ENCODE measurements at regions not wholly inside any gene's neighbourhood (a gene's known extent, or its start where the extent isn't known, plus 50 kb on each side); places are given as distances from the start of the nearest gene placed in this dataset.

DNA sequence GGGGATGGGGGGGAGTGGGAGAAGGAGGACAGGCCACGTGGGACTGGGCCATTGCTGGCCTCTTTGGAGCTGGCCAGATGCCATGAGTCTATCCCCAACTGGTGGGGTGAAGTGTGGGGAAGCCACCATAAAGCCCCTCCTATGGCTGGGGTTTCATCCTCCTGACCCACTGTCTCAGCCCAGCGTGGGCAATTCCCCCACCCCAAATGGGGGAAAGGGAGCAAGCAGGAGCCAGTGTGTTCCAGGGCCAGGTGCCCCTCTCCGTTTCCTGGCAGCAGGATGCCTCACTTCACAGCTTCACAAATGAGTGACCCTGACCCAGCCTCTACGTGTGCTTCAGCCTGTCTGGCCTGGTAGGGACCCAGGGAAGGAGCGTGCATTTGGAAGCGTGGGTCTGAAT, 474.7 kb upstream of the HS6ST1 start:
- DNase-seq (ENCODE audit: low read depth), result no peak
- TF ChIP-seq, protein P1, sequence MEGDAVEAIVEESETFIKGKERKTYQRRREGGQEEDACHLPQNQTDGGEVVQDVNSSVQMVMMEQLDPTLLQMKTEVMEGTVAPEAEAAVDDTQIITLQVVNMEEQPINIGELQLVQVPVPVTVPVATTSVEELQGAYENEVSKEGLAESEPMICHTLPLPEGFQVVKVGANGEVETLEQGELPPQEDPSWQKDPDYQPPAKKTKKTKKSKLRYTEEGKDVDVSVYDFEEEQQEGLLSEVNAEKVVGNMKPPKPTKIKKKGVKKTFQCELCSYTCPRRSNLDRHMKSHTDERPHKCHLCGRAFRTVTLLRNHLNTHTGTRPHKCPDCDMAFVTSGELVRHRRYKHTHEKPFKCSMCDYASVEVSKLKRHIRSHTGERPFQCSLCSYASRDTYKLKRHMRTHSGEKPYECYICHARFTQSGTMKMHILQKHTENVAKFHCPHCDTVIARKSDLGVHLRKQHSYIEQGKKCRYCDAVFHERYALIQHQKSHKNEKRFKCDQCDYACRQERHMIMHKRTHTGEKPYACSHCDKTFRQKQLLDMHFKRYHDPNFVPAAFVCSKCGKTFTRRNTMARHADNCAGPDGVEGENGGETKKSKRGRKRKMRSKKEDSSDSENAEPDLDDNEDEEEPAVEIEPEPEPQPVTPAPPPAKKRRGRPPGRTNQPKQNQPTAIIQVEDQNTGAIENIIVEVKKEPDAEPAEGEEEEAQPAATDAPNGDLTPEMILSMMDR (IDR thresholded peaks at IDR 0.05; ENCODE audit: control insufficient read depth, extremely low read depth, insufficient read depth), result no peak
- no peak overlapping the region for H3K4me3 ChIP-seq (ENCODE audit: low read depth, low read length)

DNA sequence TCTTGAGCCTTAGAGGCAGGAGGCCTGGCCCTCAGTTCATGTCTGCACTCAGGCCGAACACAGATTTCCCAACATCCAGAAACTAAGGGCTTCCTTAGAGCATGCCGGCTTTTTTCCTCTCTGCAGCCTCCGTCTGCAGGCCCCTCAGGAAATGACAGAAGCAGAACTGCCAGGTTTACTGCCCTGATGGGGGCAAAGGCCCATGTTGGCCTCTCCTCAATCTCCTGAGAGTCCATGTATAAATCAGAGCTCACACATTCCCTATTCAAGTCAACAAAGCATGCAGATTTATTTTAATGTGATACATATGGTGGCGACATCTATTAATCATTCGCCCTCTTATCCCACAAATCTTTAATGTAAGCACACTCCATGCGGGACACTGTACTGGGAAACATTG, 475.6 kb upstream of the HS6ST1 start:
- DNase-seq (ENCODE audit: low read depth), result no peak
- TF ChIP-seq, protein P1 (IDR thresholded peaks at IDR 0.05; ENCODE audit: control insufficient read depth, extremely low read depth, insufficient read depth), result no peak
- no peak overlapping the region for H3K4me3 ChIP-seq (ENCODE audit: low read depth, low read length)

DNA sequence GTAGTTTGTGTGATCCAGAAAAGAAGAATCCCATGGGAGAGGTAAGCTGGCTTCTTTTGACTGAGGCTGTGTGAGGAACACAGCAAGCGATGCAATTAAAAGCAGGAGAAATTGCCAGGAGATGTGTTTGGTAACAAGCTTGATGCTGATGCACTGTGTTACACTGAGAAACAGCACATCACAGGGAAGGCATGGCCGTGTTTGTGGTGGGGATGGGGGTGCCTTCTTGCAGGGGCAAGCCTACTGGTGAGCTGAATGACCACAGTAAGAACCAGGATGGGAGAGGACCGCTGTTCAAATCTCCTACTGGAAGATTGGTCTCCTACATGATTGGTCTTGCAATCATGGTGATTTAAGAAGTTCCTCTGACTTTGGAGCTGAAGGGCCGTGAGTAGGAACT, 477.7 kb upstream of the HS6ST1 start:
- TF ChIP-seq, protein P1 (IDR thresholded peaks at IDR 0.05; ENCODE audit: control insufficient read depth, extremely low read depth, insufficient read depth), result no peak
- no peak for DNase-seq (ENCODE audit: low read depth)

DNA sequence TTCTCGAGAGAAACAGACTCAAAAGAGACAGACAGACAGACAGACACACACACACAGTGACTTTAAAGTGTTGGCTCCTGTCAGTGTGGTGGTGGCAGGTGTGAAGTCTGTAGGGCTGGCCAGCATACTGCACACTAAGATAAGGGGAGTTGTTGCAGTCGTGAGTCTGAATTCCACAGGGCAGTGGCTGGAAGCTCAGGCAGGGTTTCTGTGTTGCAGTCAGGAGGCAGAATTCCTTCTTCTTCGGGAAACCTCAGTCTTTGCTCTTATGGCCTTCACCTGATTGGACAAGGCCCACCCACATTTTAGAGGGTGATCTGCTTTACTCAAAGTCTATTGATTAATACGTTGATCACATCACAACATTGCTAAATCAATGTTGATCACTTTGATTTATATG, 478.4 kb upstream of the HS6ST1 start:
- no peak overlapping the region for H3K4me3 ChIP-seq (ENCODE audit: low read depth, low read length)
- no peak for DNase-seq (ENCODE audit: low read depth)
- TF ChIP-seq, protein P1 (IDR thresholded peaks at IDR 0.05; ENCODE audit: control insufficient read depth, extremely low read depth, insufficient read depth), result no peak

More for the DNA sequence above, 477.7 kb upstream of the HS6ST1 start:
- H3K4me3 ChIP-seq (ENCODE audit: low read depth, low read length), result no peak overlapping the region

DNA sequence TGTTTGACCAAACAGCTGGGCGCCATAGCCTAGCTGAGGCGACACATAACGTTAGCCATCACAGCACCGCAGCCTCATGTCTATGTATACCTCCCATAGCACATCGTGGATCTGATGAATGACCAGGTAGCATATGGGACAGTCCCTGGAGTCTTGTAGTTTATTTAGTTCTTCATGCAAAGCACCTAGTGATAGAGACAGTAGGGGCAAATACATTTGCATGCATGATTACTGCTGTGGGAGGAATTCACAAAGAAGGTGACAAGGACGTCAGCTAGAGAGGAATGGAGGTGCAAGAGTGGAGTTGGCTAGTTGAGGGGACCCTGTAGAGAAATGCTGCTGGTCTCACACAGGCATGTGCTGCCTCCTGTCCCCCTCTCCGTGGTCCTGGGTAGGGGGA, 478.9 kb upstream of the HS6ST1 start:
- no peak overlapping the region for H3K4me3 ChIP-seq (ENCODE audit: low read depth, low read length)
- no peak for DNase-seq (ENCODE audit: low read depth)
- TF ChIP-seq, protein P1 (IDR thresholded peaks at IDR 0.05; ENCODE audit: control insufficient read depth, extremely low read depth, insufficient read depth), result no peak

DNA sequence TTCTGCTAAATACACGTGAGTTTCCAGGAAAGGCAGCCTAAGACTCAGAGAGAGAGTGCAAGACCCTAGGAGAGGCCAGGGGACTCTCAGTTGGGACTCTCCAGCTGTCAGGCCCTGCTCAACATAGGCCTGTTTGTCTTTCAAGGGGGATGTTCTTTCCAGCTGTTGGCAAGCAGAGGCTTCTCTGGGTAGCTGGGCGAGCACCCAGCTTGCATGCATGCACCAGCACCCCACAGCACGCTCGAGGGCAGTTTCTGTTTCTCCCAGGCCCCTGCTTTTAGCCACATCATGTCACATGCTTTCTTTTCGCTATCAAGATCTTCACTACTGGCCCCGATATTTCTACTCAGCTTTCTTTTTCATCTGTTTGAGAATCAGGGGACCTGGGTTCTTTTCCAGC, 479.3 kb upstream of the HS6ST1 start:
- TF ChIP-seq, protein P1 (IDR thresholded peaks at IDR 0.05; ENCODE audit: control insufficient read depth, extremely low read depth, insufficient read depth), result no peak
- no peak overlapping the region for H3K4me3 ChIP-seq (ENCODE audit: low read depth, low read length)
- no peak for DNase-seq (ENCODE audit: low read depth)

DNA sequence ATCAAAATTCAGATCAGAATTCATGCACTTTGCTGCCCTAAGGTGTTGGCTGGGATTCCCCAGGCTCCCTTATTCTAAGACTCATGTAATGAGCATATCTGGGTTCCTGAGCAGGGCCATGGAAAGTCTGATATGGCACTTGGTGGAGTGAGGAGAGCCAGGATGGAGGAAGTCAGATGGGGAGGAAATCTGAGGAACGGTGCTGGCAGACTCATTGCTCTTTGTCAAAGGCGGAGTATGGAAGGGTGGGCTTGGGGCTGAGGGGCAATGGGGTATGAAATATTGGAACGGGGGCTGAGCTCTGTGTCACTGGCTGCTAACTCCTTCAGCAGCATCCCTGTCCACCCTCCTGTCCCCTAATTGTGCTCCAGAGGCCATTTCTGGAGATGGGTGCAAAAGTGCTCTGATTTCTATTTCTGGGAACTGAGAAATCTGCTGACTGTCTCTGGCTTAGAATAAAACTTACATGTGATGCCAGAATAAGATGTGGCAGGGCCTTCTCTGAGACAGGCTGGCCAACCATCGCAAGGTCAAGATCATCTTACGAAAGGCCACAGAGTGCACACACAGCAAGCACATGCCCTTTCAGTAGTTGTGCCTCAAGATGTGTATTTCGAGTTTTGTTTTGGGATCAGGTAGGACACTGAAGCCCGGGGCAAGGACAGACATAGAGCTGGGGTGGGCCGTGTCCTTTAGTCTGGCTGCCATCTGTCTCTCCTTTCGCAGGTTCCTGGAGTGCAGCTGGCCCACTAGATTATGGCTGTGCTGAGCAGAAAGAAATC, 480.0 kb upstream of the HS6ST1 start:
- TF ChIP-seq, protein P1 (IDR thresholded peaks at IDR 0.05; ENCODE audit: control insufficient read depth, extremely low read depth, insufficient read depth), result no peak
- no peak overlapping the region for H3K4me3 ChIP-seq (ENCODE audit: low read depth, low read length)
- no peak for DNase-seq (ENCODE audit: low read depth)

All from LNCaP clone FGC (cell line).